ENCODE measurements at regions not wholly inside any gene's neighbourhood (a gene's known extent, or its start where the extent isn't known, plus 50 kb on each side); places are given as distances from the start of the nearest gene placed in this dataset.
A peak's percentile ranks its signal among the peaks of the same experiment; 100 is the strongest.

GRCh38 chr2:236747426-236747825 lies 177.8 kb downstream of the ACKR3 start:
- DNase-seq: no peak

- DNase-seq: no peak
Observed at GRCh38 chr2:236747925-236748324, 178.3 kb downstream of the ACKR3 start.

- DNase-seq: no peak
Observed at GRCh38 chr2:236748385-236748784, 178.8 kb downstream of the ACKR3 start.

GRCh38 chr2:236748801-236749200 lies 179.2 kb downstream of the ACKR3 start:
- peak; percentile 34 for DNase-seq

- no peak for DNase-seq
Observed at GRCh38 chr2:236749346-236749745, 179.7 kb downstream of the ACKR3 start.

- DNase-seq: no peak
Observed at GRCh38 chr2:236752096-236752495, 182.5 kb downstream of the ACKR3 start.

- DNase-seq: no peak
Observed at GRCh38 chr2:236753606-236754270, 184.1 kb downstream of the ACKR3 start.

- DNase-seq: no peak
Observed at GRCh38 chr2:236754271-236754944, 184.8 kb downstream of the ACKR3 start.

GRCh38 chr2:236755278-236755840 lies 185.7 kb downstream of the ACKR3 start:
- DNase-seq: no peak

GRCh38 chr2:236758406-236758805 lies 188.8 kb downstream of the ACKR3 start:
- no peak for DNase-seq

- DNase-seq: no peak
Observed at GRCh38 chr2:236760246-236760645, 190.6 kb downstream of the ACKR3 start.

- DNase-seq: no peak
Observed at GRCh38 chr2:236761358-236761757, 191.7 kb downstream of the ACKR3 start.

GRCh38 chr2:236762628-236763027 lies 193.0 kb downstream of the ACKR3 start:
- no peak for DNase-seq

- no peak for DNase-seq
Observed at GRCh38 chr2:236763857-236764256, 194.2 kb downstream of the ACKR3 start.

GRCh38 chr2:236764716-236765115 lies 195.1 kb downstream of the ACKR3 start:
- no peak for DNase-seq

- no peak for DNase-seq
Observed at GRCh38 chr2:236765478-236765877, 195.9 kb downstream of the ACKR3 start.

GRCh38 chr2:236766850-236767249 lies 197.2 kb downstream of the ACKR3 start:
- DNase-seq: no peak

GRCh38 chr2:236767941-236768340 lies 198.3 kb downstream of the ACKR3 start:
- DNase-seq: no peak

GRCh38 chr2:236768393-236769140 lies 198.9 kb downstream of the ACKR3 start:
- no peak for DNase-seq

GRCh38 chr2:236769981-236770671 lies 200.5 kb downstream of the ACKR3 start:
- DNase-seq: no peak

GRCh38 chr2:236772220-236772837 lies 202.7 kb downstream of the ACKR3 start:
- DNase-seq: no peak

- DNase-seq: no peak
Observed at GRCh38 chr2:236773206-236773605, 203.6 kb downstream of the ACKR3 start.

All from hindlimb muscle (tissue), 1 donor.